Neutrophil (primary cell): ENCODE measurements at regions not wholly inside any gene's neighbourhood (a gene's known extent, or its start where the extent isn't known, plus 50 kb on each side); places are given as distances from the start of the nearest gene placed in this dataset.

Experiments used
- H3K27ac ChIP-seq: fragments of 200-600 bp; sonication (generic); 2 replicates; pipeline ENCODE4 v1.5.1; 2016; ENCODE audit warnings: mild to moderate bottlenecking, moderate library complexity
- H3K27me3 ChIP-seq: fragments of 200-600 bp; sonication (generic); 2 replicates; pipeline ENCODE4 v1.6.0; 2016; ENCODE audit warnings: mild to moderate bottlenecking
- H3K36me3 ChIP-seq: fragments of 200-600 bp; sonication (generic); 2 replicates; pipeline ENCODE4 v1.5.1; 2017
- H3K4me1 ChIP-seq, 2 experiments: fragments of 200-600 bp in 1 of 2; sonication (generic) in 1 of 2; 1 replicate in 1 of 2; 2 replicates in 1 of 2; pipeline versions ENCODE4 v1.5.1 to v1.6.1; 2013 to 2016; ENCODE audit warnings: low read depth in 1 of 2, low read length in 1 of 2, mild to moderate bottlenecking in 1 of 2, moderate library complexity in 1 of 2; ENCODE audit not compliant: control insufficient read depth in 1 of 2, insufficient read depth in 1 of 2
- H3K4me3 ChIP-seq, 2 experiments: fragments of 200-600 bp in 1 of 2; sonication (generic) in 1 of 2; 1 replicate in 1 of 2; 2 replicates in 1 of 2; pipeline ENCODE4 v1.5.1; 2013 to 2016; ENCODE audit warnings: low read depth in 1 of 2, low read length in 1 of 2, mild to moderate bottlenecking in 1 of 2, moderate library complexity in 1 of 2
- H3K9me3 ChIP-seq: fragments of 200-600 bp; sonication (generic); 2 replicates; pipeline ENCODE4 v1.5.1; 2016
- CTCF ChIP-seq: fragments of 200-600 bp; sonication (generic); IDR thresholded peaks from 2 replicates; pipeline ENCODE4 v1.5.1; 2016; ENCODE audit warnings: antibody characterized with exemption

- no peak overlapping the region for H3K4me3 ChIP-seq
- H3K36me3 ChIP-seq: no peaks in the 10 kb centered on the region
- no peak for TF ChIP-seq CTCF
- H3K27me3 ChIP-seq: no peaks in the 10 kb centered on the region
- no peak overlapping the region for H3K27ac ChIP-seq
- H3K9me3 ChIP-seq: no peaks in the 10 kb centered on the region
- no peaks in the 10 kb centered on the region for H3K4me1 ChIP-seq
Measured at GRCh38 chr18:41659438-41660130, 295.4 kb upstream of the PIK3C3 start.

GRCh38 chr18:41657189-41657588 is 297.8 kb upstream of the PIK3C3 start:
- Histone ChIP-seq H3K27me3 (no peaks in the 10 kb centered on the region), H3K9me3 (no peaks in the 10 kb centered on the region), H3K4me1 (no peaks in the 10 kb centered on the region), H3K36me3 (no peaks in the 10 kb centered on the region), H3K4me3 (no peak overlapping the region), H3K27ac (no peak overlapping the region)
- no peak for TF ChIP-seq CTCF

DNA sequence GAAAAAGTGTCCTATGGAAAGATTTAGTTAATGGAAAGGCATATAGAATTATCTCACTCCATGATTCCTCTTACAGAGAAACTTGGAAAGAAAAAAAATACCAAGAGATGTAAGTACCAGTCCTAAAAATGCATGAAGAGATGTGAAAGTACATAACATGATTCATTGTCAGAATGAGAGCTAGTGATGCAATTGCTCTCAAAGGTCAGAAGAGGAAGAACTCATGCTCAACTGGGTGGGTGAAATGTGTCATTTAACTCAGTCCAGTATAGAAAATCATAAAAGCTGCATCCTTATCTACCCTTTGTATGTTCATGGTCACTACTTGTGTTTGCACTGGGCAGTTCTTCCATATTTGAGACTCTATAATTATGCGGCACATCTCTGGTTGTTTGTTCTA is 300.0 kb upstream of the PIK3C3 start:
- no peak overlapping the region for H3K4me3 ChIP-seq
- no peaks in the 10 kb centered on the region for H3K36me3 ChIP-seq
- no peaks in the 10 kb centered on the region for H3K27me3 ChIP-seq
- no peaks in the 10 kb centered on the region for H3K9me3 ChIP-seq
- no peaks in the 10 kb centered on the region for H3K4me1 ChIP-seq
- no peak for TF ChIP-seq CTCF
- H3K27ac ChIP-seq: no peak overlapping the region

DNA sequence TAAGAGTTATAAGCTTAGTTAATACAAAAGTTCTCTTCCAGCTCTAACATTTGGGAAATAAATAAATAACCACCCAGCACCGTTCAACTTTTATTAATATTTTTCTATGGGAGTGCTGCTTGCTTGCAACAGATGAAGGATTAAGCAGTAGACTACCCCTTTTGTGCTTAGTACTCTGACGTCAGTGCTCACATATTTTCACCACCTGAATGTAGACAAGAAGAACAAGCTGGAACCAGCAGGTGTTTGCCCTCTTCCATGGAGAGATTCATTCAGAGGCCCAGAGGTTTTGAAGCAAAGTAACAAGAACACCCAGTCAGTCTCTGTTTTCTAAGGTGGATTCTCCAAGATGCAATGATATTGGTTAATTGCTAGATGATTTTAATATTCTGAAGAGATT is 307.1 kb upstream of the PIK3C3 start:
- no peaks in the 10 kb centered on the region for H3K4me1 ChIP-seq
- H3K4me3 ChIP-seq: no peak overlapping the region
- H3K36me3 ChIP-seq: no peaks in the 10 kb centered on the region
- TF ChIP-seq CTCF: no peak
- H3K9me3 ChIP-seq: no peaks in the 10 kb centered on the region
- H3K27me3 ChIP-seq: no peaks in the 10 kb centered on the region
- H3K27ac ChIP-seq: no peak overlapping the region

DNA sequence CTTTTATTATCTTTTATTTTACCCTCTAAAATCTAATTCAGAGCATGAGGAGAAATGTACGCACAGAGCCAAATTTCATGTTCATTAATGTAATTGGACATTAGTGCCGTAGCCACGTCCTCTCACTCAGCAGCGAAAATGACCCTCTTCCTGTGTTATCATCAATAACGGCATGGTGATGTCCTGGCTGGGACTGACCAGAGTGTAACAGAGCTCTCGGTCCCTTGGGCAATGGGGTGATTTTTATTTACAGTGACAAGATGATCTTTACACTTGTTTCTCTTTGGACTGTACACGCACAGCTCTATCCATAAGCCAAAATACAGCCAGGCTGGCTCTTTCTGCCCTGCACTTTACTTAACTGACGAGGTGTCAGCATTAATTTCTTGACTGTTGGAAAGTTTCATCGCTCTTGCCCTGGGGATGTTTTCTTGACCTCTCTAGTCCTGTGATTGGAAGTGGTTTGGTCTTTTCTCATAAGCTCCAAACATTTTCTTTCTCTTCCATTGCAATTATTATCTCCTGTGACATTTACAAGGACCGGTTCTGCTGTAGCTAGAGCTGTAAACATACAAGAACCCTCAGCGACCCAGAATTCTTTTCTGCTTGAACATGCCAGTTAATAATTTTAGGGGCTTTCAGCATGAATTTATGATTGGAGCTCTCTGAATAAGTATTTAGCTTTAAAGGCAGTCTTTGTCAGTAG is 308.0 kb upstream of the PIK3C3 start:
- TF ChIP-seq CTCF: no peak
- H3K4me3 ChIP-seq: no peak overlapping the region
- H3K36me3 ChIP-seq: no peaks in the 10 kb centered on the region
- no peaks in the 10 kb centered on the region for H3K4me1 ChIP-seq
- no peak overlapping the region for H3K27ac ChIP-seq
- no peaks in the 10 kb centered on the region for H3K27me3 ChIP-seq
- no peaks in the 10 kb centered on the region for H3K9me3 ChIP-seq
